Right kidney (tissue), 1 donor: ENCODE measurements at regions not wholly inside any gene's neighbourhood (a gene's known extent, or its start where the extent isn't known, plus 50 kb on each side); places are given as distances from the start of the nearest gene placed in this dataset.
"Not testable (repeated sequence)": the region's sequence is repeated elsewhere in the genome, so short reads cannot be mapped to it uniquely, and the experiment has no call there.

ENCODE experiments used
- DNase-seq: peaks from one replicate; pipeline ENCODE4 v3.0.0-alpha.2; 2016

DNA sequence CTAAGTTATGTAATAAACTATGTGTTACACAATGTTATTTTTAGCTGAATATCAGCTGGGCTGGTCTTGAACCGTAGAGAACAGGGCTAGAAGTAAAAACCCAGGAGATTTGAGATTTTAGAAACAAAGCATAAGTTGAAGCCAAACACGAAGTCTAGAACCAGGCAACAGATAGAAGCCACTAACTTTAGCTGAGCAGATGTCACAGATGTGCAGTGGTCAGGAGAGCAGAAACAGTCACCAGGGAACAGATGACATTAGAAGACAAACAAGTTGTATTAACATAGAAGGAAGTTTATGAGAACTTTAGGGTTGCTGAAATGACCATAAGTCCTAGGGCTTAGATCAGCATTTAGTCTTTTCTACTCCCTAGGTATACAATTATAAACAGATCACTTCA is 731.0 kb downstream of the ZNF385D start:
- no peak for DNase-seq

DNA sequence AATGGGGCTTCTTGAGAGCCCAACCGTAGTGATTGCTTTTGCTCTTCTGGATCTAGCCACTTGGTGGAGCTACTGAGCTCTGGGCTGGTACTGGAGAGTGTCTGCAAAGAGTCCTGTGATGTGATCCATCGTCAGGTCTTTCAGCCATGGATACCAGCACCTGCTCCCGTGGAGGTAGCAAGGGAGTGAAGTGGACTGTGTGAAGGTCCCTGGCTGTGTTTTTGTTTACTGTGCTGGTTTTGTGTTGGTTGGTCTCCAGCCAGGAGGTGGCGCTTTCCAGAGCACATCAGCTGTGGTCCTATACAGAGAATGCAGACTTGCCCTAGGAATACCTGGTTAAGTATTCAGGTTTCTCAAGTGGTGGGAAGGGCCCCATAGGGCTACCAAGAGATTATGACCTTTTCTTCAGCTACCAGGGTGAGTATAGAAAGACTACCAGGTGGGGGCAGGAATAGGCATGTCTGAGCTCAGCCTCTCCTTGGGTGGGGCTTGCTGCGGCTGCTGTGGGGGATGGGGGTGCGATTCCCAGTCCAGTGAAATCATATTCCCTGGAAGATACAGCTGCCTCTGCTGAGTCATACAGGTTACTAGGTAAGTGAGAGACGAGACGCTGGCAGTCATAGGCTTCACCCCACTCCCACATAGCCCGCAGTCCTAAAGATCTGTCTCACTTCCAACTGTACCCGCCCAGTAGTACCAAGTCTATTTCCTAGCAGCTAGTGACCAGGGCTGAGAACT is 733.7 kb downstream of the ZNF385D start:
- no peak for DNase-seq

DNA sequence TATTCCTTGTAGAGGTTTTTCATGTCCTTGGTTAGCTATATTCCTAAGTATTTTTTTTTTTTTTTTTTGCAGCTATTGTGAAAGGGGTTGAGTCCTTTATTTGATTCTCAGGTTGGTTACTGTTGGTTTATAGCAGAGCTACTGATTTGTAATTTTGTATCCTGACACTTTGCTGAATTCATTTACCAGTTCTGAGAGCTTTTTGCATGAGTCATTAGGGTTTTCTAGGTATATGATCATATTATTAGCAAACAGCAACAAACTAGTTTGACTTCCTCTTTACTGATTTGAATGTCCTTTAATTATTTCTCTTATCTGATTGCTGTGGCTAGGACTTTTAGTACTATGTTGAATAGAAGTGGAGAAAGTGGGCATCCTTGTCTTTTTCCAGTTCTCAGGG is 737.4 kb downstream of the ZNF385D start:
- no peak for DNase-seq

DNA sequence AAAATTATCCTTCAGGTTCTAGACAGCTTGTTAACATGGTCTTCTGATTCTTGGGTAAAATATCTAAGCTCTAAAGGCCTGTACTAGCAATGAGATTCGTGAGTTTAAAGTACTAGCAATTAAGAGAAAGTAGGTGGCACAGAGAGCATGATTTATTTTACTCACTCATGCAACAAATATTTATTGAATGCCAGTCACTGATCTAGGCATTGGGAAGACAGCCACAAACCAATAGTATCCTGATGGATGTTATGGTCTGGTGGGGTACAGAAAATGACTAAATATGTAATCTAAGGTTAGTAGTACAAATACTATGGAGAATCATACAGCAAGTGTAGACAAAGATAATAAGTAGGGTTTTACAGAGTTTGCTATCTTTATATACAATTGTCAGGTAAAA is 751.3 kb downstream of the ZNF385D start:
- no peak for DNase-seq

DNA sequence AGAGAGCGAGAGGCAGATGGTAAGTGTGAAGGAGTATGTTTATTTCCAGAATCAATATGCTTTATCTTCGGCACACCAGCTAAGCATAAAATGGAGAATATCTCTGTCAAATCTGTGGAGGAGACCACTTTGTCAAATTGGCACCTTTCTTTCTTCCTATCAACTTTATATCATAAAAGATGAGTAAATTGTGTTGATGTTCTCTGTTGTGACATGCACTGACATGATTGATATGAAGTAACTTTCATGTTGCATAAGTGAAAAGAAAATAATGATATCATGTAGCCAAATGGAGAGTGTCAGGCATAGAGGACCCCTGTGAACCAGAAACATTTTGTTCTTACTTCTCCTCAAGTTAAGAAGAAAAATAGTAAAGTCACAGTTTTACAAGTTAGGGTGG is 753.8 kb downstream of the ZNF385D start:
- no peak for DNase-seq

DNA sequence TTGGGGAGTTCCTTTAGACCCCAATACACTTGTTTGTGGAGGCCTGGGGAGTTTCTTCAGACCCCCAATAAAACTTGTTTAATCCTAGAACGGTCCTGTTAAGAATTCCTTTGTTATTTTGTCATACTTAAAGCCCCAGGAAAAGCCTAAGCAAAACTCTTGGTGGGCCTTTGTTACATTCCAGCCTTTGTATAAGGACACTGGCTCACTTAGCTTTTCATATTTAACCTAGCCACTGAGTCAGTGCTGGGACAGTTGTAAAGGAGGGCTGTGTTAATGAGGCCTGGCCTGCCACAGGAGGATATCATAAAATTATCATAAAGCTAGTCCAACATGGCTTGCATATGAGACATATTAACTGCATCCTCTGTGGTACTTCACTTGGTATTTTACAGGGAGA is 760.1 kb downstream of the ZNF385D start:
- DNase-seq: no peak

DNA sequence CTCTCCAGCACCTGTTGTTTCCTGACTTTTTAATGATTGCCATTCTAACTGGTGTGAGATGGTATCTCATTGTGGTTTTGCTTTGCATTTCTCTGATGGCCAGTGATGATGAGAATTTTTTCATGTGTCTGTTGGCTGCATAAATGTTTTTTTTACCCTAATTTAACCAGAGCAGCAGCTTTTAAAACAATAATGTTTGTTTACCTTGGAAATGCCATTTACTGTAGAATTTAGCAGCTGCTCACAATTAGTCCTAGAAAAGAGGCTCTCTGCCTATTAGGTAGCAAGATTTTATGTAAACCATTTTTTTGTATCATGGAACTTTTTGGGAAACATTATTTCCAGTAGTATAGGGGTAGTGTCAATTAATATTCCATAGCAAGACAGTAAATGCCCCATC is 761.4 kb downstream of the ZNF385D start:
- not testable (repeated sequence) for DNase-seq

DNA sequence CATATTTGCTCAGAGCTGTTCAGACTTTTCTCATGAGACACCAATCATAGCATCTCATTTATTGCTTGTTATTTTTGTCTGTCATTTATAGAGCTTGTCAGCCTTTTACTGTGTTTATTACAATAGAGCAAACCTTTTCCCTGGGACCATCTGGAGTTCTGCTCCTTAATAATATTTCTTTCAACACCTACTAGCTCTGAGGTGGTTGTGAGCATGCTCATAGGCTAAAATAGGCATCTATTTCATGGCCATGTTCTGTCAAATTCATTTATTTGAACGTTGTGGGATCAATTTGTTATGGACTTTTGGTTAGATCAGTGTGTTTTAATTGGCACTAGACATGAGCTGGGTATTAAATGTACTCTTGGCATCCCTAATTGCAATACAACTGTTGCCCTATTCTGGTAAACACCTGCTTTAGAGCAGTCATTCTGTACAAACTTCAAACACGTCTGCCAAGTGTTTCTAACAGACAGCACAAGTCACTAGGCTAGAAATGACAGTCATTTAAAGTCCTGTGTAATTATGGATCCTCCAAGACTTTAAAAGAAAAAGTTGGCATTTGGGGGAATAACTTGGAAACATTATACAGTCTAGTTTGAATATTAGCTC is 766.3 kb downstream of the ZNF385D start:
- DNase-seq: no peak

DNA sequence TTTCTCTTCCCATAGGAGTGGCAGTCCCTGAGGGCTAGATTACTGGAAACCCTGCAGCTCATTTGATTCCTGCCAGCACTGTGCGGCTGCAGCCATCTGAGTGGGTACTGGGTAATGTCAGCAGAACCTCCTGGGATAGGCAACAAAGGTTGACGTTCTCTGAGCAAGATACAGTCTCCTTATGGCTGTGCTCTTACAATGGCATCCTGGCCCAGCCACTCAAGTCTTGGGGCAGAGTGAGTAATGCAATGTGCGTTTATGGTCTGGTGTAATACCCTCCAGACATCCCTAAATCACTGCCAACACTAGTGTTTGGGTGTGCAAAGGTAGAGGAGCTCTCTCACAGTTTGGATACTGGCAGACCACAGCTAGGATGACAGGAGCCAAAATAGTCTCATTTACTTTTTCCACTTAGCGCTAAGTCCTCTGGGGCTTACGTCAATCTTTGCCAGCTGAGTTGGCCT is 775.8 kb downstream of the ZNF385D start:
- no peak for DNase-seq

DNA sequence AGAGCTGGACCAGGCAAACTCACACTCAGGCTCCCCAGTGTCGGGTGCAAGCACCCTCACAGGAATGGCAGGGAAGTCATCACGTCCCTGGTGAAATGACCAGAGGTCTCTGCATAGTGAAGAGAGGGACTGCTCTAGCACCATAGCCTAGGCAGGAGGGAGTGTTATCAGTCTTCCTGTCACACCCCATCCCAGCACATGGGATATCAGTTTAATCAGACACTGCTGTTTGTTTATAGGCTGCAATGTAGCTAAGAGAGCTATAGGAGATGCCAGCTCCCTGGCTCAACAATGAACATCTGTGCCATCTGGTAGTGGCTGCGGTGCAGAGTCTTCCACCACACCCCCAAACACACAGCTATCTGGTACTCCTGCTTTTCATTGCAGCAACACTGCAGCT is 776.6 kb downstream of the ZNF385D start:
- no peak for DNase-seq

DNA sequence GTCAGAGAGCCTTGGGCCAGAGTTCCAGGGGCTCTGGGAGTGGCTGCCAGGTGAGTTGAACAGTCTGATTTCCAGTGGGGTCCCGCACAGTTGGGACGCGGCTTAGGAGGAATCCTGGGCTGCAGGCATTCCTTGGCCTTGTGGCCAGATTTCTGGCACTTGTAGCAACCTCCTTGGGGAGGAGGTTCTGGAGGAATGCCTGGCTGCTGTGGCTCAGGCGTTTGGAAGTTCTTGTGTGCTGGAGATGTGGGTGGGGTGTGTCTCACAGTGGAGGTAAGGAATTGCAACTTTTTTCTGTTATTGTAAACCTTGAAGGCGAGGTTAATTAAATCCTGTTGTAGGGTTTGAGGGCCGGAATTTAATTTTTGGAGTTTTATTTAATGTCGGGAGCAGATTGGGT is 780.2 kb downstream of the ZNF385D start:
- DNase-seq: not testable (repeated sequence)

DNA sequence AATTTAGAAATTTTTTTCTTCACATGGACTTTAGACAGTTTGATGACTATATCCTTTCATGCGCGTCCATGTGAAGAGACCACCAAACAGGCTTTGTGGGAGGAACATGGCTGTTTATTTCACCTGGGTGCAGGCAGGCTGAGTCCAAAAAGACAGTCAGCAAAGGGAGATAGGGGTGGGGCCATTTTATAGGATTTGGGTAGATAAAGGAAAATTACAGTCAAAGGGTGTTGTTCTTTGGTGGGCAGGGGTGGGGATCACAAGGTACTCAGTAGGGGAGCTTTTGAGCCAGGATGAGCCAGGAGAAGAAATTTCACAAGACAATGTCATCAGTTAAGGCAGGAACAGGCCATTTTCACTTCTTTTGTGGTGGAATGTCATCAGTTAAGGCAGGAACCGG is 781.5 kb upstream of the SGO1 start:
- not testable (repeated sequence) for DNase-seq

DNA sequence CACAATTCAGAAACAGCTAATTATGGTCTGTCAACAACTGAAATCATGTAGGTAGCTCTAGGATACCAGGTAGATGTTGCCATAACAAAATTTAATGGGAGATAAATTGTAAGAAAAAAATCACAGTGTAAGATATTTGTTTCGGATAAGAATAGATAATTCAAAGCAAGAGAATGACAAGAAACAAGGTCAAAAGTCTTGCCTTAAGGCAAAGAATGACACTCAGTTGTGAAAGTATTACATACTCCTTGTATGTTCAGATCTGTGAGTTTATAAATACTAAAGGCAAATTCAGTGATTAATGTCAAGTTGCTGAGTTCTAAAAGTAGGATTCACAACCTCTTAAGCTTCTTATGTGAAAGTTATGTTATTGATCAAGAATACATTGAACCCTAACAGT is 772.2 kb upstream of the SGO1 start:
- no peak for DNase-seq

DNA sequence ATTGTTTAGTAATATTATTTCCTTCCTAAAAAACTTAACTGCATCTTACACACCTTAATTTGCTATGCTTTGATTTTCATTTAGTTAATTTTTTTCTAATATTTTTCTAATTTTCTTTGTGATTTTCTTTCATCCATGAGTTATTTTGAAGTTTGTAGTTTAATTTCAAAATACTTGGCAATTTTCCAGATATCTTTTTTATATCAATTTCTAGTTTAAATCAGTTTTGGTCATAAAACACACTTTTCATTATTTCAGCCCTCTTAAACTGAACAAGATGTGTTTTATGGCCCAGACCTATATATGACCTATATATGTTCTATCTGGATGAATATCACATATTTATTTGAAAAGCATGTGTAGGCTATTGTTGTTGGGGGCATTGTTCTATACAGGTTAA is 759.9 kb upstream of the SGO1 start:
- DNase-seq: no peak

DNA sequence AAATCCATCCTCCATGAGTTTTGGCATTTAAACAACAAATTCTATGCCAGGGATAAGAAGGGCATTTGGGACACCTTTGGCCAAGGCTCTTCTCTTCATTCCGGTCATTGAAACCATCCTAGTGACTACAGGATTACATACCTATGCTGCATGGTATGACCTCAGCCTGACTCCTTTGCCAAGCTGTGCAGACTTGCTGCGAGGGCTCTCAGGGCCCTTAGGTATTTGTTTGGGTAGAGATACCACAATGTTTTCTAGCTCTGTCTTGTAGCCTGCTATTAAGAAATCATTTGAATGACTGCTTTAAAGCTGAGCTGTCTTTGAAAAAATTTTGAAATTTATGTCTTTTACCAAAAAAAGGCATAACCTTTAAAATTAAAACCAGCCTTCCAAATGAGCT is 749.8 kb upstream of the SGO1 start:
- no peak for DNase-seq

DNA sequence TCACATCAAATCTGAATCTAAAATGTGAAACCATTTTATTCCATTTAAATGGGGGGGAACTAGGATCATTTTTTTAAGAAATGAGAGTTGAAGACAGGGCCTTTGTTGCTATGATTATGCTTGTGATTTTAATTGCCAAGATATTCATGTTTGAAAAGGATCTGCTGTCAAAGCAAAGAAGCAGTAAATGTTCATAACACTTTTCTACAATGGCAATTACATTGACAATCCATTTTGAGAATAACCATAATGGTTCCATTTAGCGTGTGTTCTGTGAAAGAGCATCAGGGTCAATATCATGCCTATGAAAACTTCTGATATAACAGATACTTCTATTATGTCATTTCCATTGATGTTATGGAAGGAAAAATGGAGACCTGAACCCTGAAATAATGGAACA is 745.8 kb upstream of the SGO1 start:
- no peak for DNase-seq

DNA sequence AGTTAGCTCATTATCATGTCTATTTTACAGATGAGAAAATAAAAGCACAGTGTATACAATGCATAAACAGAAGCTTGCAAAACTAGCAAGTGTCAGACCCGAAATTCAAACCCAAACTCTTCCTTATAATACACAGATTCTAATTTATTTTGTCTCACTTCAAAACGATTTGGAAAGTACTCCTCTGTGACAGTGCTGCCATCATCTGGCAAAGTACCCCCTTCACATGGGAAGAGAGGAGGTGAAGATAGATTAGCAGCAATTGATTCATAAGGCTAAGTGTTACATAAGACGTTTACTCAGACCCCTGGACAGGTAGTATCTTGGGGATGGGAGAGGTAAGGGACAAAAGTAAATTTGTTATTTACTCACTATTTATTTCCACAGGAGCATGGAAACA is 744.0 kb upstream of the SGO1 start:
- no peak for DNase-seq

DNA sequence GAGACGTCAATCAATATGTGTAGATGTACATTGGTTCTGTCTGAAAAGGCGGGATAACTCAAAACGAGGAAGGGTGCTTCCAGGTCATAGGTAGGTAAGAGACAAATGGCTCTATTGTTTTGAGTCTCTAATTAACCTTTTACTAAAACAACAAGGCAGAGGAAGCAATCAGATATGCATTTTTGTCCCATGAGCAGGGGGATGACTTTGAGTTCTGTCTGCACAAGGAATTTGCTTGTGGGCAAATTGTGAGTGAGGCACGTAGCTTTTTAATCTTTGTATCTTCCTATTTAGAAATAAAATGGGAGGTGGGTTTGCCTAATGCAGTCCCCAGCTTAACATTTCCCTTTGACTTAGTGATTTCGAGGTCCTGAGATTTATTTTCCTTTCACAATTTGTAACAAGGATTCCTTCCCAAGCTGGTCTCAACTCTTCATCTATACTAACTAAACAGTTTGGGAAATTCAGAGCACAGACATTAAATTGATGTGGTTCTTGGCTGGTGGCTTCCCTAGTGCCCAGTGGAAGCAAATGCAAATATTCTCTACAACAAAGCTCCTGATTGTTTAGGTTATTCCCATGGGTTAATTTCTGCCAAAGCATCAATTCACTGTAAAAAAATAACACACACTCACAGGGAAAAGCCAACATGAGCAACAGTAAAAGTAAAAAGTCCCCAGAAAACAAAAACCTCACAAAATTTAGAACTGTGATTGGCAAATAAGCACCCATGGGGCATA is 738.8 kb upstream of the SGO1 start:
- no peak for DNase-seq

DNA sequence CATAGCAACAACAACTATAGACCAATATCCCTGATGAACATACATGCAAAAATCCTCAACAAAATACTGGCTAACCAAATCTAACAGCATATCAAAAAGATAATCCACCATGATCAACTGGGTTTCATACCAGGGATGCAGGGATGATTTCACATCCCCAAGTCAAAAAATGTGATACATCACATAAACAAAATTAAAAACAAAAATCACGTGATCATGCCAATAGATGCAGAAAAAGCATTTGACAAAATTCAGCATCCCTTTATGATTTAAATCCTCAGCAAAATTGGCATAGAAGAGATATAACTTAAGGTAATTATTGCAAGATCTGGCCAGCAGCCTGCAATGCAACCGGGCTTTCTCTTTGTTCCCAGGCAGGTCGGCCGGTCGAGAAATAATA is 735.1 kb upstream of the SGO1 start:
- DNase-seq: not testable (repeated sequence)

DNA sequence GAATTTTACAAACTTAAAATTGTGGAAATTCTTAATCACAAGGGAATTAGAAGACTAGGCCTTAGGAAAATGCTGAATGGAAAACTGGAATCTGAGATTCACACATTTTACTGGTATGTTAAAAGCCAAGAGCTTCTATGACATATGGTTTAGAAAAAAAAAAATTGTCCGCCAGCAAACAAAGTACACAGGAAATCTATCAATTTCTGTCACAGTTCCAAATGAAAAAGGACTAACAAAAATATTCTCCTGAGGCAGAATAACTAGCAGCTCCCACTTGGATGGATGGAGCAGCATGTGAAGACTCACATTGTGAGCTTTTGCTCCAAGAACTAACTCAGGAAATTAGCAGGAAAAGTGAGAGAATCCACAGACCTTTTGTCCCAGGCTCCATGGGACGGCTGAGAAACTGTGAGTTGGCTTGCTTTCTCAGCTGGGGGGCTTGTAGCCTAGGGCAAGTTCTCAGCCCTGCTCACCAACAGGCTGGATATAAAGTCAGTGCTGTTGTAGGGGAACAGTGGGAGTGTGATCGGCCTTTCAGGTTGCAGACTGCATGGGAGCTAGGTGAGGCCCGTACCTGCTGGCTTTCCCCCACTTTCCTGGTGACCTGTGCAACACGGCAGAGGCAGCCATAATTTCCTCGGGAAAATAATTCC is 731.1 kb upstream of the SGO1 start:
- DNase-seq: no peak

DNA sequence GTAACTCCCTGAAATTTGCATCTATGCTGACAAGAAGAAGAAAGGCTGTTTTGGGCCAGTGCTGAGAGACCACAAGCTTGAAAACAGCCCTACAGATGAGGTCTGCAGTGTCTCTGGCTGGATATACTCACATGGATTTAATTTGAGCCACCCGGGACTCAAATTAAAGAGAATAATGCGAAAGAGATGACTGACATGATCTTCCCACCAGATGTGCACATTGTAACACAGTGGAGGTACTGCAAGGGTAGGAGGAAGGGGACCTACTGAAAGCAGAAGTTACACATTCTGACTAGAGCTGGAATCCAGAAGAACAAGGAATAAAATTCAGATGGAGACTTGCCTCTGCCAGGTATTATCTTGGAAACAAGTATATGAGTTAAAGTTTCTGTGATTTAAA is 728.3 kb upstream of the SGO1 start:
- DNase-seq: no peak

DNA sequence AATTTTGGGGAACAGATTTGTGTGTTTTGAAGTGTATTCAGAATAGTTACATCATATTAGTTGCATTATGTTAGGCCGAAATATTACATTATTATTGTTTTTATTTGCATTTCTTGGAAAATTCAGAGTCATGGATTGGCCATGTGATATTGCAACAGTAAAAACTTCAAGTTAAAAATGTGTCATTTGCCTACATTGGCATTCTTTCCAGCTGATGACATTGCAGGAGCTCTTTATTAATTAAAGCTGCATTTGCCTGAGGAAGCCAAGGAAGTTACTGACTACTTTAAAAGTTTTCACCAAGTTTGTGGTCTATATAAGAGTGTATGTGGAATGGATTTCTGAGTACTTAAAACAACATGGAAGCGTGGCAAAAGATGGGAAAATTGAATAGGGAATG is 726.4 kb upstream of the SGO1 start:
- no peak for DNase-seq

DNA sequence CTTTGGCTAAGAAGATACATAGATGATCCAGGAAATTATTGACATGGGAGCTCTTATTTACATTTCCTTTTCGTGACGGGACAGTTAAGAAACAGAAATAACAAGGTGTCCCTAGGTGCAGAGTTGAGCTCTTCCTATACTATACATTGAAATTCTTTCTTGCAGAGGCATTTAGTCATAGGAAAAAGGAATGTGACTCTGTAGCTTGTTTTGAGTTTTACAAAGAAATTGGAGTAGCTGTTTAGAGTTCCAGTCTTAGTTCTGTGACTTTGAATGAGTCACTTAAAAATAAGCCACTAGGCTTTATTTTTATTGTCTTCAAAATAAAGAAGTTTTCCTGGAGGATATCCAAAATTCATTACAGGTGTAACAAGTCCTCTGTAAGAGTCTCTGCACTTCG is 723.5 kb upstream of the SGO1 start:
- DNase-seq: no peak
